Upper lobe of left lung (tissue), 6 donors: ENCODE measurements at regions not wholly inside any gene's neighbourhood (a gene's known extent, or its start where the extent isn't known, plus 50 kb on each side); places are given as distances from the start of the nearest gene placed in this dataset.
"Not testable (repeated sequence)": the region's sequence is repeated elsewhere in the genome, so short reads cannot be mapped to it uniquely, and the experiment has no call there.

Experiments used
- ATAC-seq, 2 donors: fragments of 200-7000 bp; cut with Tn5 transposase; one replicate each; pipeline ENCODE4 v1.9.1; 2022; ENCODE audit warnings: mild to moderate bottlenecking in 2 of 2, moderate library complexity in 2 of 2; ENCODE audit not compliant: low FRiP score in 2 of 2
- DNase-seq, 2 donors: peaks; one replicate each; pipeline ENCODE4 v3.0.0-alpha.2; 2019 to 2020
- H3K27ac ChIP-seq, 4 donors: fragments of 200-600 bp; sonication (generic); one replicate each; pipeline ENCODE4 v1.5.1; 2016 to 2019
- H3K27me3 ChIP-seq, 4 donors: fragments of 200-600 bp; sonication (generic); one replicate each; pipeline ENCODE4 v1.5.1; 2017 to 2019
- H3K36me3 ChIP-seq, 4 donors: fragments of 200-600 bp; sonication (generic); one replicate each; pipeline ENCODE4 v1.5.1; 2016 to 2019
- H3K4me1 ChIP-seq, 4 donors: fragments of 200-600 bp; sonication (generic); one replicate each; pipeline ENCODE4 v1.5.1; 2018 to 2019
- H3K4me3 ChIP-seq, 4 donors: fragments of 200-600 bp; sonication (generic); one replicate each; pipeline ENCODE4 v1.5.1; 2017 to 2019; ENCODE audit warnings: mild to moderate bottlenecking in 2 of 4, moderate library complexity in 1 of 4
- H3K9me3 ChIP-seq, 4 donors: fragments of 200-600 bp; sonication (generic); one replicate each; pipeline ENCODE4 v1.5.1; 2018 to 2019
- EP300 ChIP-seq, 4 donors: sonication (generic); formaldehyde crosslinking; IDR thresholded peaks; one replicate each; pipeline ENCODE4 v1.5.1; 2017; ENCODE audit warnings: antibody characterized with exemption in 4 of 4, control low read depth in 2 of 4
- POLR2A ChIP-seq, 4 donors: fragments of 450-650 bp; IDR thresholded peaks; one replicate each; pipeline ENCODE4 v1.5.1; 2016 to 2017; ENCODE audit warnings: antibody characterized with exemption in 4 of 4, mild to moderate bottlenecking in 2 of 4
- POLR2AphosphoS5 ChIP-seq, 2 donors: sonication (generic); formaldehyde crosslinking; IDR thresholded peaks; one replicate each; pipeline ENCODE4 v1.5.1; 2017; ENCODE audit warnings: antibody characterized with exemption in 2 of 2
- WGBS, 2 donors: methylation state at CpG; one replicate each; pipeline ENCODE4 v1.1.5; 2017 to 2018; 5-methylcytosine and 5-hydroxymethylcytosine counted together
- TF ChIP-seq, protein P1 (sequence below), 6 experiments: fragments of 450-650 bp in 4 of 6; fragments of 200-600 bp in 2 of 6; sonication (generic) in 2 of 6; IDR thresholded peaks; one replicate each; pipeline ENCODE4 v1.5.1; 2016 to 2019; ENCODE audit warnings: antibody characterized with exemption in 6 of 6
- donor health status: DM: no; HTN: no; CAD: no; lungs with moderate emphysema.
- donor health status: DM: no; HTN: yes; CAD: no; lungs with severe emphysema.

GRCh38 chrX:39787999-39788398, 309.8 kb downstream of the BCOR start:
- Histone ChIP-seq H3K4me1 (no peaks in the 10 kb centered on the region), H3K36me3 (no peaks in the 10 kb centered on the region), H3K27ac (no peak overlapping the region), H3K27me3 (no peaks in the 10 kb centered on the region), H3K4me3 (no peak overlapping the region), H3K9me3 (no peaks in the 10 kb centered on the region)
- TF ChIP-seq, protein P1, sequence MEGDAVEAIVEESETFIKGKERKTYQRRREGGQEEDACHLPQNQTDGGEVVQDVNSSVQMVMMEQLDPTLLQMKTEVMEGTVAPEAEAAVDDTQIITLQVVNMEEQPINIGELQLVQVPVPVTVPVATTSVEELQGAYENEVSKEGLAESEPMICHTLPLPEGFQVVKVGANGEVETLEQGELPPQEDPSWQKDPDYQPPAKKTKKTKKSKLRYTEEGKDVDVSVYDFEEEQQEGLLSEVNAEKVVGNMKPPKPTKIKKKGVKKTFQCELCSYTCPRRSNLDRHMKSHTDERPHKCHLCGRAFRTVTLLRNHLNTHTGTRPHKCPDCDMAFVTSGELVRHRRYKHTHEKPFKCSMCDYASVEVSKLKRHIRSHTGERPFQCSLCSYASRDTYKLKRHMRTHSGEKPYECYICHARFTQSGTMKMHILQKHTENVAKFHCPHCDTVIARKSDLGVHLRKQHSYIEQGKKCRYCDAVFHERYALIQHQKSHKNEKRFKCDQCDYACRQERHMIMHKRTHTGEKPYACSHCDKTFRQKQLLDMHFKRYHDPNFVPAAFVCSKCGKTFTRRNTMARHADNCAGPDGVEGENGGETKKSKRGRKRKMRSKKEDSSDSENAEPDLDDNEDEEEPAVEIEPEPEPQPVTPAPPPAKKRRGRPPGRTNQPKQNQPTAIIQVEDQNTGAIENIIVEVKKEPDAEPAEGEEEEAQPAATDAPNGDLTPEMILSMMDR (IDR thresholded peaks at IDR 0.05), result no peak
- TF ChIP-seq POLR2A (IDR thresholded peaks at IDR 0.05) (no peak), POLR2AphosphoS5 (IDR thresholded peaks at IDR 0.05) (no peak)
- 93 to 98% methylated on average over 6 of the region's 6 CpGs for WGBS, 2 donors
- DNase-seq (no peak), ATAC-seq (no peak)

DNA sequence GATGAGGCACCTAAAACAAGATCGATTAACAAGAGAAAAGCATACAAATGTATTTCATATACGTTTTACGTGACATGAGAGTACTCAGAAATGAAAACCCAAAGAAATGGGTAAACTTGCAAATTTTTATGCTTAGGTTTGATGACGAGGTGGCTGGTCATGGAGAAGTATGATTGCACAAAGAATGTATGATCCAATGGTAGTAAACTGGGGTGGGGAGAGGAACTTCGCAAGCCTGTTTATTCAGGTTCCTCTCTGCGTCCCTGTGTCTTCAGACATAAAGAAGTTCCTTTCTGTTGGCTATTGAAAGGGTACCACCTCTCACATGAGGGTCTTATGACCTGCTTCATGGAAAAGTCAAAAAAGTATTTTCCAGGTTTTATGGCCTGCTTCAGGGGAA, 309.2 kb downstream of the BCOR start:
- DNase-seq, result no peak
- Histone ChIP-seq H3K4me1 (no peaks in the 10 kb centered on the region), H3K27me3 (no peaks in the 10 kb centered on the region), H3K27ac (no peak overlapping the region), H3K9me3 (no peaks in the 10 kb centered on the region), H3K36me3 (no peaks in the 10 kb centered on the region), H3K4me3 (no peak overlapping the region)
- TF ChIP-seq, protein P1 (IDR thresholded peaks at IDR 0.05), result no peak
- TF ChIP-seq POLR2AphosphoS5 (IDR thresholded peaks at IDR 0.05) (no peak), EP300 (IDR thresholded peaks at IDR 0.05) (no peak), POLR2A (IDR thresholded peaks at IDR 0.05) (no peak)
- no peak for ATAC-seq
- 81 to 86% methylated on average over 6 of the region's 6 CpGs for WGBS, 2 donors

- Histone ChIP-seq H3K27ac (no peak overlapping the region), H3K4me1 (no peaks in the 10 kb centered on the region), H3K9me3 (no peaks in the 10 kb centered on the region), H3K4me3 (no peak overlapping the region), H3K36me3 (no peaks in the 10 kb centered on the region), H3K27me3 (no peaks in the 10 kb centered on the region)
- 82 to 100% methylated on average over 4 to 6 of the region's 6 CpGs for WGBS, 2 donors
- DNase-seq (no peak), ATAC-seq (no peak)
- no peak for TF ChIP-seq POLR2A (IDR thresholded peaks at IDR 0.05)
- TF ChIP-seq EP300 (IDR thresholded peaks at IDR 0.05), result no peak
- no peak for TF ChIP-seq POLR2AphosphoS5 (IDR thresholded peaks at IDR 0.05)
- TF ChIP-seq, protein P1 (IDR thresholded peaks at IDR 0.05), result no peak
These were observed 306.1 kb downstream of the BCOR start for GRCh38 chrX:39791691-39792090.

DNA sequence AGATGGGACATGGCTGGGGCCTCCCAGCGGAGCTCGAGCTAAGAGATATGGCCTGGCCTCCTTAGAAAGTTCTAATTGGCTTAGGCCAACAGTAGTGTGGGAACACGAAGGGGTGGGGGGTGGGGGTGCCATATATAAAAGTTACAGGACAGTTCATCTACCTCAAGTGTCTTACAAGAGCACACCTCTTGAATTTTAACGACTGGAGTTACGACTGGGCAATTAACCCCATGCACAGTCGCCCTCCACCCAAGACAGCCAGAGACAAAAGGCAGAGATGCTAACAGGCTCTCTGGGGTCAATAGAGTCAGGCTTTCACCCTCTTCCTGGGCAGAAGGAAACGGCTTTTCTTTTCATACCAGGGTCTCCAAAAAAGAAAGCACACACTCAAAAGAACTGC, 302.2 kb downstream of the BCOR start:
- DNase-seq, result no peak
- 68 to 72% methylated on average over 6 to 7 of the region's 7 CpGs for WGBS, 2 donors
- Histone ChIP-seq H3K9me3 (no peaks in the 10 kb centered on the region), H3K4me3 (no peak overlapping the region), H3K27ac (no peak overlapping the region), H3K36me3 (no peaks in the 10 kb centered on the region), H3K4me1 (no peaks in the 10 kb centered on the region), H3K27me3 (no peaks in the 10 kb centered on the region)
- ATAC-seq, result no peak
- TF ChIP-seq, protein P1 (IDR thresholded peaks at IDR 0.05), result no peak
- TF ChIP-seq POLR2AphosphoS5 (IDR thresholded peaks at IDR 0.05) (no peak), POLR2A (IDR thresholded peaks at IDR 0.05) (no peak), EP300 (IDR thresholded peaks at IDR 0.05) (no peak)

DNA sequence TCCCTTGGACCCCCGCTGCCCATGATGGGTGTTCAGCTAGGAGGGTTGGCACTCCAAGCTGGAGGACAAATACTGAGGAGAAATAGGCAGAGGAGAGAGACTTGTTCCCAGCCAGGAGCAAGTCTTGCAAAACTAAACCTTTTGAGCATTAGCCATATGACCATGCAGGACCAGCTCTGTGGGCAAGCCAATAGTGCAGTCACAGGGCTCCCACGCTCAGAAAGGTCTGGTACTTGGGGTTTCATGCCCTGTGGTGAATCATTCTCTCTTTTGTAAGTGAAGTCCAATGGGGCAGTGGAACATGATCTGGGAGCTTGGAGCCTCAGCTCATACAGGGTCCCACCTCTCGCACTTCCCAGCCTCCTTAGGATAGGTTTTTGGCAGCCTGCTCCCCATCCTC, 300.9 kb downstream of the BCOR start:
- 77 to 100% methylated on average over 1 to 3 of the region's 3 CpGs for WGBS, 2 donors
- H3K9me3 ChIP-seq, result no peaks in the 10 kb centered on the region
- H3K27ac ChIP-seq, result no peak overlapping the region
- no peaks in the 10 kb centered on the region for H3K36me3 ChIP-seq
- ATAC-seq (no peak), DNase-seq (no peak)
- H3K4me1 ChIP-seq, result no peaks in the 10 kb centered on the region
- no peak overlapping the region for H3K4me3 ChIP-seq
- no peak for TF ChIP-seq POLR2AphosphoS5 (IDR thresholded peaks at IDR 0.05)
- no peak for TF ChIP-seq EP300 (IDR thresholded peaks at IDR 0.05)
- TF ChIP-seq, protein P1 (IDR thresholded peaks at IDR 0.05), result no peak
- TF ChIP-seq POLR2A (IDR thresholded peaks at IDR 0.05), result no peak
- H3K27me3 ChIP-seq, result no peaks in the 10 kb centered on the region

- not testable (repeated sequence) for H3K27me3 ChIP-seq, H3K27ac ChIP-seq, H3K4me3 ChIP-seq, DNase-seq, H3K4me1 ChIP-seq, H3K36me3 ChIP-seq, ATAC-seq, H3K9me3 ChIP-seq
- 96% methylated on average over 2 of the region's 2 CpGs for WGBS, 2 donors
These were observed 299.3 kb downstream of the BCOR start for GRCh38 chrX:39798488-39798887.
